ENCODE measurements at regions not wholly inside any gene's neighbourhood (a gene's known extent, or its start where the extent isn't known, plus 50 kb on each side); places are given as distances from the start of the nearest gene placed in this dataset.
"Not testable (repeated sequence)": the region's sequence is repeated elsewhere in the genome, so short reads cannot be mapped to it uniquely, and the experiment has no call there.

DNA sequence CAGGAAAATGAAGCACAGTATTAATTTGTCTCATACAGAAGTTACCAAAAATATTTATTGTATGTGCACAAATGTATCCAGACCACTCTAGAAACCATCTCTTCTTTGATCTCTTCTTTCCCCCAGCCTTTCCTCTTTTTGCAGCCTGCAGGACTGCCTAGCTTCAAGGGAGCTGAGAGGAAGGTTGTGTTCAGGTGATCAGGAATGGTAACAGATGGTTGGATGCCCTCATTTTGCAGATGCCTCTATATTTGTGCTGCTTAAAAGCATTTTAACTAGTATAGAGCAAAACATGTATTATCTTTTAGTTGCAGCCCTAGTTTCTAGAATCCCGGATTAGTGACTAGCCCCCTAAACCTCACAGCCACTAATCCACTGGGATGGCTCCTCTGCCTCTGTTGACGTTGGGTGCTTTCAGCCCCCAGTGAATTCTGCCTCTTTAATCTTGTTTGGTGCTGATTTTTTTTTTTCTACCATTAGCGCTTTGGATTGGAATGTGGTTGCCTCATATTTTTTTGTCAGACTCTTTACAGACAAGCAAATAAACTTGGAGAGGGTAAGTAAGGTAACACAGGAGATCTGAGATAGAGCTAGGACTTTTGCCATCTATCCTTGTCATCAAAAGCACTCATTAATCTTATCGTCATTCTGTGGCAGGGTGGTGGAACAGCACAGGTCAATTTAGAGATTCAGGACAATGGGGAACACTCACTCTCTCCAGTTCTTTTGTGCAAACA is 103.8 kb upstream of the NDUFV2 start:
- no peak for ATAC-seq
- DNase-seq (ENCODE audit: low spot score in 2 of 2), result no peak
- Mint-ChIP-seq H3K4me3 (no peak overlapping the region), H3K36me3 (no peaks in the 10 kb centered on the region), H3K9me3 (peaks cover 2% of the 10 kb centered on the region), H3K27ac (no peak overlapping the region), H3K4me1 (no peaks in the 10 kb centered on the region)

DNA sequence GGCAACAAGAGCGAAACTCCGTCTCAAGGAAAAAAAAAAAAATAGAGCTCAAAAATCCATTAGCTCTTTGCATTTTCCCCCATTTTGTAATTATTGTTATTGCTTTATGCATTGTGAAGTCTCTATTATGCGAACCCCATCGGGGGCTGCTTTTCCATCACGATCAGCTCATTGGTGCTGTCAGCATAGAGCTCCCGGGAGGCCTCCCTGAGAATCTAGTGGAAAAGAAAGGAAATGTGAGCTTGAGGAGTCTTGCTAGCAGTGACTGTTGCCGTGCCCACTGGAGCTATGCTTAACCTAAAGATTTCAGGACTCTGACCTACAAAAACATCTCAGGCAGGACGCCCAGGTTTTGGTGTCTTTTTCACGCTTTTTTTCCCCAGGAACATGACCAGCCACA is 102.6 kb upstream of the NDUFV2 start:
- Mint-ChIP-seq H3K9me3 (peaks cover 2% of the 10 kb centered on the region), H3K4me3 (no peak overlapping the region), H3K27ac (no peak overlapping the region), H3K4me1 (no peaks in the 10 kb centered on the region), H3K36me3 (no peaks in the 10 kb centered on the region)
- DNase-seq (ENCODE audit: low spot score in 2 of 2), result no peak
- no peak for ATAC-seq

DNA sequence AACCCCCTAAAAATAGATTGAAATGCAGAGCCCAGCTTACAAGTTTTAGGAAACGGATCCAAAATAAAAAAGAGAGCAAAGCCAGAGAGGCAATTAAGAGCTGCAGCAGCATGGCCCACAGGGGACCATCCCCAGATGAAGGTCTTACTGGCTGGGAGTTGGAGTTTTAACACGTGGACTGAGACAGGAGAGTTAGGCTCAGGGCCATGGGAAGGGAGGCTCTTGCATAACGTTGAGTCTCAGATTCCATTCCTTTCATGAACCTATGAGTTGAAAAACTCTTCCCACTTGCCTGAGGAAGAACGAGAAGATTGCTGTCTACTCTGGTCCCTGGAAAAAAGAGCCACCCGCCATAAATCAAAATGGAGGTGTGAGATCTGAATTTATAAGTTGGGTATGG is 101.8 kb upstream of the NDUFV2 start:
- ATAC-seq (no peak), DNase-seq (ENCODE audit: low spot score in 2 of 2) (no peak)
- peaks cover 2% of the 10 kb centered on the region for H3K9me3 Mint-ChIP-seq
- no peaks in the 10 kb centered on the region for H3K4me1 Mint-ChIP-seq
- H3K4me3 Mint-ChIP-seq, result no peak overlapping the region
- H3K27ac Mint-ChIP-seq, result no peak overlapping the region
- no peaks in the 10 kb centered on the region for H3K36me3 Mint-ChIP-seq

DNA sequence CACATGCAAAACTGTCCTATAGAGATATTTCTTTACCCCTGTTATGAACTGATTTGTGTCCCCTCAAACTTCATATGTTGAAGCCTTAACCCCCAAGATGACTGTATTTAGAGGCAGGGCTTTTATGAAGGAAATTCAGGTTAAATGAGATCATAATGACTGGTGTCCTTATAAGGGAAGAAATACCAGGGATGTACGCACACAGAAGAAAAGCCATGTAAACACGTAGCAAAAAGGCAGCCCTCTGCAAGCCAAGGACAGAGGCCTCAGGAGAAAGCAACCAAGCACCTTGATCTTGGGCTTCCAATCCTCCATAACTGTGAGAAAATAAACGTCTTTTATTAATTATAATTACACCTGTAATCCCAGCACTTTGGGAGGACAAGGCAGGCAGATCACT is 101.3 kb upstream of the NDUFV2 start:
- Mint-ChIP-seq H3K36me3 (no peaks in the 10 kb centered on the region), H3K4me1 (no peaks in the 10 kb centered on the region), H3K27ac (no peak overlapping the region), H3K9me3 (peaks cover 2% of the 10 kb centered on the region), H3K4me3 (no peak overlapping the region)
- DNase-seq (ENCODE audit: low spot score in 2 of 2), result no peak
- ATAC-seq, result no peak

DNA sequence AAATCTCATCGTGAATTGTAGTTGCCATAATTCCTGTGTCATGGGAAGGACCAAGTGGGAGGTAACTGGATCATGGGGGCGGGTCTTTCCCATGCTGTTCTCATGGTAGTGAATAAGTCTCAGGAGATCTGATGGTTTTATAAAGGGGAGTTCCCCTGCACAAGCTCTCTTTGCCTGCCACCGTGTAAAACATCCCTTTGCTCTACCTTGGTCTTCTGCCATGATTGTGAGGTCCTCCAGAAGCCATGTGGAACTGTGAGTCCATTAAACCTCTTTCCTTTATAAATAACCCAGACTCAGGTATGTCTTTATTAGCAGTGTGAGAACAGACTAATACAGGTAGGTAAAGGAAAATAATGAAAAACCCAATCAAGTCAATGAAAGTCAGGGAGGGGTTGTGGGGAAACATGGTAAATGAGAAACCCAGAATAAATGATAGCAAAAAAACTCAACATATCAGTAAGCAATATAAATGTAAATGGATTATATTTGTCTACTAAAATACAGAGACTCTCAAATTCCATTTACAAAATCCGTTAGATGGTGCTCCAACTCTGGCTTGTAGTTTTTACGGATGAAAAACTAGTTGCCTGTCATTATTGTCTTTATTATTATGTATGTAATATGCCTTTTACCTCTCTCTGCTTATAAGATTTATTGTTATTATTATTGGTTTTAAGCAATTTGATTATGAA is 98.9 kb upstream of the NDUFV2 start:
- Mint-ChIP-seq H3K36me3 (no peaks in the 10 kb centered on the region), H3K9me3 (peaks cover 2% of the 10 kb centered on the region), H3K27ac (no peak overlapping the region), H3K4me3 (no peak overlapping the region), H3K4me1 (no peaks in the 10 kb centered on the region)
- DNase-seq (ENCODE audit: low spot score in 2 of 2), result no peak
- no peak for ATAC-seq

DNA sequence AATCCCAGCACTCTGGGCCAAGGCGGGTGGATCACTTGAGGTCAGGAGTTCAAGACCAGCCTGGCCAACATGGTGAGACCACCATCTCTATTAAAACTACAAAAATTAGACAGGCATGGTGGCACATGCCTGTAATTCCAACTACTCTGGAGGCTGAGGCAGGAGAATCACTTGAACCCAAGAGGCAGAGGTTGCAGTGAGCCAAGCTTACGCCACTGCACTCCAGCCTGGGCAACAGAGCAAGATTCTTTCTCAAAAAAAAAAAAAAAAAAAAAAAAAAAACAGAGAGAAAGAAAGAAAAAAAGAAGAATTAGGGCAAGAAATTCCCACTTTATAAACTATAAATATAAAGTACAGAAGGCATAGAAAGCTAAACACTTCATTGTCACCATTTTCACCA is 98.2 kb upstream of the NDUFV2 start:
- H3K4me1 Mint-ChIP-seq; H3K27ac Mint-ChIP-seq; DNase-seq (ENCODE audit: low spot score in 2 of 2); H3K9me3 Mint-ChIP-seq; H3K4me3 Mint-ChIP-seq; ATAC-seq; H3K36me3 Mint-ChIP-seq: not testable (repeated sequence)

DNA sequence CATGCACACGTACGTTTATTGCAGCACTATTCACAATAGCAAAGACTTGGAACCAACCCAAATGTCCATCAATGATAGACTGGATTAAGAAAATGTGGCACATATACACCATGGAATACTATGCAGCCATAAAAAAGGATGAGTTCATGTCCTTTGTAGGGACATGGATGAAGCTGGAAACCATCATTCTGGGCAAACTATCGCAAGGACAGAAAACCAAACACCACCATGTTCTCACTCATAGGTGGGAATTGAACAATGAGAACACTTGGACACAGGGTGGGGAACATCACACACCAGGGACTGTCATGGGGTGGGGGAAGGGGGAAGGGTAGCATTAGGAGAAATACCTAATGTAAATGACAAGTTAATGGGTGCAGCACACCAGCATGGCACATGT is 94.8 kb upstream of the NDUFV2 start:
- H3K36me3 Mint-ChIP-seq; DNase-seq (ENCODE audit: low spot score in 2 of 2); H3K27ac Mint-ChIP-seq; H3K4me1 Mint-ChIP-seq; H3K9me3 Mint-ChIP-seq; H3K4me3 Mint-ChIP-seq; ATAC-seq: not testable (repeated sequence)

DNA sequence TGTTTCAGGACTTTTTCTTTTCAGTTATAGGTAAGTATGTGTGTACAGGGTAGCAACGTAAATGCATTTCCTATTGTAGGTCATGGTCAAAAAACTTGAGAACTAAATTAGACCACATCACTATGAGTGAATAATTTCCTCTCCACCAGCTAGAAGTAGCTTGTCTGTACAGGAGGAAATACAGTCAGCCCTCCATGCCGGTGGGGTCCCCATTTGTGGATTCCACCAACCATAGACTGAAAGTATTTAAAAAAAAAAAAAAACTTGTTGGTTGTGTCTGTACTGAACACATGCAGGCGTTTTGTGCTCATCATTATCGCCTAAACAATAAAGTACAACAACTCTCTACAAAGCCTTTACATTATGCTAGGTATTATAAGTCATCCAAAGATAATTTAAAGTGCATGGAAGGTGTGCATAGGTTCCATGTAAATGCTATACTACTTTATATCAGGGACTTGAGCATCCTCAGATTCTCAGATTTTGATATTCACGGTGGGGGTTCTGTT is 94.2 kb upstream of the NDUFV2 start:
- no peak overlapping the region for H3K27ac Mint-ChIP-seq
- peak; percentile 85 for ATAC-seq
- no peaks in the 10 kb centered on the region for H3K36me3 Mint-ChIP-seq
- no peaks in the 10 kb centered on the region for H3K4me1 Mint-ChIP-seq
- H3K4me3 Mint-ChIP-seq, result no peak overlapping the region
- no peak for DNase-seq (ENCODE audit: low spot score in 2 of 2)
- H3K9me3 Mint-ChIP-seq, result peaks cover under 1% of the 10 kb centered on the region

DNA sequence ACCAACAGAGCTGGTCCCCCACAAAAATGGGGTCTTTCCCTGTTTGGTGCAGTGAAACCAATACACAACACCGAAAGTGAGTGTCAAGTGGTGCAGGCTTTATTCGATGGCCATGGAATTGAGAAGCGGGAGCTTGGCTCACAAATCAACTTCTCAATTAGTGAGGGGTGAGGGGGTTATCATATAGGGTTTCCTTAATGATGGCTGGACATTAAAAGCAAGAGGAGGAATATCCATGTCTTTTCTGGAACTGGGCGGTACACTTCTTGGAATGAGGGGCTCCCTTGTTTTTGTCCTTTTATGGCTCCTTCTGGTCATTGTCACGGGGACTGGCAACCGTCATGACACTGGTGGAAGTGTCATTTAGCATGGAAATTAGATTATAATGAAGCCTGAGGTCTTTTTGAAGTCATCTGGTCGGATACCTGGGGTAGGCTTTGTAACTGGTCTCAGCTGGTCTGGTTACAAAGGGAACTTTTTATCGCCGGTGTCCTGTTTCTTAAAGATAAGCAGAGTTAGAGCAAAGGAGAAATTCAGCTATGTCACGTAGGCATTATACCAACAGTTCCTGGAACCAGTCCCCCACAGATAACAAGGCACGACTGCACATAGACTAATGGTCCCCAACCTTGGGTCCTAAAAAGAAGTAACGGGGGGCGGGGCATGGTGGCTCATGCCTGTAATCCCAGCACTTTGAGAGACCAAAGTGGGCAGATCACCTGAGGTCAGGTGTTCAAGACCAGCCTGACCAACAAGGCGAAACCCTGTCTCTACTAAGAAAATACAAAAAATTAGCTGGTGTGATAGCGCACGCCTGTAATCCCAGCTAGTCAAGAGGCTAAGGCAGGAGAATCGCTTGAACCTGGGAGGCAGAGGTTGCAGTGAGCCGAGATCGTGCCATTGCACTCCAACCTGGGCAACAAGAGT is 93.5 kb upstream of the NDUFV2 start:
- no peaks in the 10 kb centered on the region for H3K4me1 Mint-ChIP-seq
- DNase-seq (ENCODE audit: low spot score in 2 of 2) (no peak), ATAC-seq (no peak)
- no peaks in the 10 kb centered on the region for H3K9me3 Mint-ChIP-seq
- no peak overlapping the region for H3K4me3 Mint-ChIP-seq
- no peak overlapping the region for H3K27ac Mint-ChIP-seq
- no peaks in the 10 kb centered on the region for H3K36me3 Mint-ChIP-seq

DNA sequence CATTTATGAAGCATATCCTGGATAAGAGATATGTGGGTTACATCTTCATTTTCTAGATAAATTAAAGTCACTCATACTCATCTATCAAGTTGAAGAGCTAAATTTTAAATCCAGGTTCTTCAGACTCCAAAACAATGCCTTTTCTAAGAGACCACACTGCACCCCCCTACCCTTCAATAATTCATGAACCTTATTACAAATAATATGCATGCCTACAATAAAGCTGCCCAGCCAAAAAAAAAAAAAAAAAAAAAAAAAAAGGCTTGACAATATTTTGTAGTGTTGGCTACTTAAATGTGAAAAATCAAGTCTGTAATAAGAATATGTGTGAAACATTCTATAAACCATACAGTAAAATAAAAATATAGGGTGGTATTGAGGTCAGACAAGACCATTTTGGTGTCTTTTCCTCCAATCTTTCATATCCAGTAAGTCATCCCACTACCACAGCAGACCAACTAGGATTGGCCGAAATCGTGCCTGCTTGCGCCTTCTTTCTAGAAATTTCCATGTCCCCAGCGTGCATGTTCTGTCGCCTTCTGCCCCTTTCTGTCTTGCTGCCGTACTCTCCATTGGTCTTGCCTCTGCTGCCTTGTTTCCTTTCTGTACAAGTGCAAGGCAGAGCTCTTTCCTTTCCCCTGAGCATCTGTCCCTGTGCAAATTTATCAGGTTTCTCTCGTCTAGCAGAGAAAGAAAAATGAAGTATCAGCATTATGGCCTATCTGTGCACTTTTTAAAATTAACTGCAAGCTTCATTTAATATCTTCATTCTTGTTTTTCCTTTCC is 92.6 kb upstream of the NDUFV2 start:
- Mint-ChIP-seq H3K36me3 (no peaks in the 10 kb centered on the region), H3K9me3 (no peaks in the 10 kb centered on the region), H3K4me1 (no peaks in the 10 kb centered on the region), H3K4me3 (no peak overlapping the region), H3K27ac (no peak overlapping the region)
- DNase-seq (ENCODE audit: low spot score in 2 of 2) (no peak), ATAC-seq (no peak)

DNA sequence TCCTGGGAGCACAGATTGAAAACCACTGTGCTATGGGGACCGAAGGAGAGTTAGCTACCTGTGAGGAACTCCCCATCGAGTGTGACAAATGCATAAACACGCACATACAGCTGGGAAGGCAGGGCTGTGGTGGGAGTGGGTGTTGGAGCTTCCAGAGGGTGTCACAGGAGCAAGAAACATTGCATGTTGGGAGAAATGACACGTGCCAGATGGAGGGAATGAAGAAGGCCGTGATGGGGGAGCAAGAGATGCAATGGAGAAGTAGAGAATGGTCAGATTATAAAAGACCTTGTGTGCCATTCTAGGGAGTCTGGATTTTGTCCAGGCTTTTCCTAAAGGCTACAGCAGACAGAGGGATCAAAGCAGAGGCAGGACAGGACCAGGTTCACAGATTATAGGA is 91.1 kb upstream of the NDUFV2 start:
- ATAC-seq (no peak), DNase-seq (ENCODE audit: low spot score in 2 of 2) (no peak)
- no peak overlapping the region for H3K4me3 Mint-ChIP-seq
- no peaks in the 10 kb centered on the region for H3K4me1 Mint-ChIP-seq
- H3K9me3 Mint-ChIP-seq, result no peaks in the 10 kb centered on the region
- H3K27ac Mint-ChIP-seq, result no peak overlapping the region
- no peaks in the 10 kb centered on the region for H3K36me3 Mint-ChIP-seq

DNA sequence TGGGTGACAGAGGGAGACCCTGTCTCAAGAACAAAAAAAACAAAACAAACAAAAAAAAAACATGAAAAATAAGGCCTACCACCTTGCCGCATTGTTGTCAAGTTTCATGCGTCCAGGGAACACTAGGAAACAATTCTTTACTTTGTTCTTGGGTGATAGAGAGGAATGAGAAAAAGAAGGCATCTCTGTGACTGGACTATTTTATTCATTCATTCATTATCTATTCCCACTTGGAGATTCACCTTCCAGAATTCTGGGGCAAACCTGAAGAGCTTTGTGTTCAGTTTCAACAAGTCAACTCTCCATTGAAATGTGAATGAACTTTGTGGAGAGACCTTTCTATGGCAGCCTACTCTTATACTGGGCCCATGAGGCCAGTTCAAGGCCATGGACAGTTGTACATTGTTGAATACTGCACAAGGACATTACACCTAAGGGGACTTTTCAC is 88.5 kb upstream of the NDUFV2 start:
- no peaks in the 10 kb centered on the region for H3K9me3 Mint-ChIP-seq
- no peak overlapping the region for H3K27ac Mint-ChIP-seq
- ATAC-seq (no peak), DNase-seq (ENCODE audit: low spot score in 2 of 2) (no peak)
- peaks cover 13% of the 10 kb centered on the region for H3K4me1 Mint-ChIP-seq
- H3K36me3 Mint-ChIP-seq, result no peaks in the 10 kb centered on the region
- no peak overlapping the region for H3K4me3 Mint-ChIP-seq

DNA sequence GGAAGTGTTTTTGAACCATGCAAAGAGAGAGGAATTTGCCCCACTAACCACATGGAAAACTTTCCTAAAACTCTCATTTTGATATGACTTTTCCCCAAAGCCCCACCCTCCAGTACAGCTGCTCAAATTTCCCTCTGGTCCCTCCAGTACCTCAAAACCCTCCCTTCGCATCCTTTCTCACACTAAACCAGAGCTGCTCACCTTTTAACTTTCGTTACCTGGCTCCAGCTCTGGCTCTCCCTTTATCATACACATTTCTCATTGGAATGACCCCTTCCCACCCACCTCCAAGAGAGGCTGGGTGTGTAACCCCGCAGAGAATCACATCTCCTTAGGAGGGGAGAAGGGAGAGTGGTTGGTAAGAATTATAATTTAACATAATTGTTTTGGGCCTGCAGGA is 86.8 kb upstream of the NDUFV2 start:
- H3K36me3 Mint-ChIP-seq, result no peaks in the 10 kb centered on the region
- DNase-seq (ENCODE audit: low spot score in 2 of 2) (no peak), ATAC-seq (no peak)
- peaks cover 13% of the 10 kb centered on the region for H3K4me1 Mint-ChIP-seq
- H3K27ac Mint-ChIP-seq, result no peak overlapping the region
- H3K9me3 Mint-ChIP-seq, result no peaks in the 10 kb centered on the region
- H3K4me3 Mint-ChIP-seq, result no peak overlapping the region

DNA sequence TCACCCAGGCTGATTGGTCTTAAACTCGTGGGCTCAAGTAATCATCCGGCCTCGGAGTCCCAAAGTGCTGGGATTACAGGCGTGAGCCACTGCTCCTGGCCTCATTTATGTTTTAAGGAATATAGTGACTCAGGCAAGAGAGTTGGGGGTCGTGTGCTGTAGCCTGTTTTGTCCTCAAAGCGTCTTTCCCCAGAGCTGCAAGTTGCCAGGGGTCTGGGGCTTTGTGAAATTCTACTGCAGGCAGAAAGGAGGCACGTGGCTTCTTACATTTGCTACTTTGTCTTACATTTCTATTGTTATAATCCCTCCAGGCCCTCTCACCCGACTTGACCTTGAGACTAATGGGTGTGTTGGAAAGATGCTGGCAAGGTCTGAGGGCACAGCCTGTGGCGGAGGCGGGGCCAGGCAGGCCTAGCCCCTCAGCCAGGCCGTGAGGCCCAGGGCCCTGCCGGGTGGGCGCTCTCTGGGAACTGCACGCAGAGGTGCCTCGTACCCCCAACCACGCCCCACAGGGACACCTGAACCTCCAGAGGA is 85.8 kb upstream of the NDUFV2 start:
- Mint-ChIP-seq H3K9me3 (no peaks in the 10 kb centered on the region), H3K4me3 (peak overlapping the region; percentile 66), H3K4me1 (peaks cover 13% of the 10 kb centered on the region), H3K36me3 (no peaks in the 10 kb centered on the region), H3K27ac (peak overlapping the region; percentile 34)
- ATAC-seq, result no peak
- no peak for DNase-seq (ENCODE audit: low spot score in 2 of 2)
